Stomach (tissue), 8 donors: ENCODE measurements at regions not wholly inside any gene's neighbourhood (a gene's known extent, or its start where the extent isn't known, plus 50 kb on each side); places are given as distances from the start of the nearest gene placed in this dataset.

Experiments used
- DNase-seq, 2 donors: peaks; one replicate each; pipeline versions ENCODE4 v3.0.0 to v3.0.0-alpha.2; 2013 to 2019
- H3K27ac ChIP-seq, 5 donors: fragments of 200-600 bp in 4 of 5; sonication (generic) in 4 of 5; one replicate each; pipeline ENCODE4 v1.5.1; 2013 to 2019; ENCODE audit warnings: mild to moderate bottlenecking in 1 of 5, moderate library complexity in 1 of 5
- H3K27me3 ChIP-seq, 3 donors: fragments of 200-600 bp; sonication (generic); one replicate each; pipeline ENCODE4 v1.5.1; 2017 to 2019; ENCODE audit warnings: mixed run types in 1 of 3
- H3K36me3 ChIP-seq, 4 donors: fragments of 200-600 bp; sonication (generic); 1 replicate in 3 of 4; 2 replicates in 1 of 4; pipeline ENCODE4 v1.5.1; 2016 to 2019
- H3K4me1 ChIP-seq, 4 donors: fragments of 200-600 bp; sonication (generic); one replicate each; pipeline ENCODE4 v1.5.1; 2016 to 2019
- H3K4me3 ChIP-seq, 4 donors: fragments of 200-600 bp; sonication (generic) in 3 of 4; one replicate each; pipeline ENCODE4 v1.5.1; 2016 to 2019; ENCODE audit warnings: mild to moderate bottlenecking in 1 of 4
- H3K9me3 ChIP-seq, 4 donors: fragments of 200-600 bp; sonication (generic); one replicate each; pipeline ENCODE4 v1.5.1; 2016 to 2019
- CTCF ChIP-seq, 7 experiments: fragments of 450-650 bp in 4 of 7; fragments of 200-600 bp in 3 of 7; sonication (generic) in 3 of 7; IDR thresholded peaks; one replicate each; pipeline ENCODE4 v1.5.1; 2016 to 2019; ENCODE audit warnings: antibody characterized with exemption in 7 of 7, control low read depth in 2 of 7, mild to moderate bottlenecking in 1 of 7
- EP300 ChIP-seq: sonication (generic); formaldehyde crosslinking; IDR thresholded peaks from one replicate; pipeline ENCODE4 v1.6.1; 2017; ENCODE audit warnings: antibody characterized with exemption
- POLR2A ChIP-seq, 4 donors: fragments of 450-650 bp; IDR thresholded peaks; one replicate each; pipeline ENCODE4 v1.6.1; 2016; ENCODE audit warnings: antibody characterized with exemption in 4 of 4, control low read depth in 2 of 4, mild to moderate bottlenecking in 1 of 4, moderate library complexity in 1 of 4
- POLR2AphosphoS5 ChIP-seq, 3 donors: sonication (generic); formaldehyde crosslinking; IDR thresholded peaks; one replicate each; pipeline ENCODE4 v1.6.1; 2016; ENCODE audit warnings: antibody characterized with exemption in 3 of 3
- WGBS, 5 donors: extraction: QIAGEN DNeasy Blood & Tissue Kit in 3 of 5; methylation state at CpG; one replicate each; pipeline versions ENCODE4 v1.1.5 to v1.1.7; 2013 to 2018; 5-methylcytosine and 5-hydroxymethylcytosine counted together
- intact Hi-C: fragments of 100-400 bp; cut with DNase I; formaldehyde crosslinking; loops from one replicate; pipeline ENCODE4 v1.15.1; 2023; ENCODE audit warnings: low total_unique reads
- donor health status: healthy with polysubstance abuse.
- donor health status: Bipolar disorder and iron deficiency.
- donor health status: healthy.

DNA sequence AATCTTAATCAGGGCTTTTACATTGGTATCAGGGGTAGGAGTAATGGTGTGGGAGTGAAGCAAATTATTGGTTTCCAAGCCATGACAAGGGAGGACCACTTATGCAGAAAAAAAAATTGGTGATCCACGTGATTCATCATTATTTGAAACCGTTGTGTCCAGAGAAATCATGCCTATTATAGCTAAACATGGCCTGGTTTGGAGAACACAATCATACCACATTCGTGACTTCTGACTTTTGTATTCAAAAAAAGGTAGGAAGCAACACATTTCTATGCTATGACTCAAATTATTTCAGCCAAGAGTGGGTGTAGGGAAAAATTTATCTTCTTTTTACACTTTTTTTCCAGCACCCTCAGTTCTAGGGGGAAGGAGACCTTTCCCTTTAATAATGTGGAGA lies 924.3 kb upstream of the GBE1 start:
- Histone ChIP-seq H3K27me3 (no peaks in the 10 kb centered on the region), H3K36me3 (no peaks in the 10 kb centered on the region), H3K4me3 (no peak overlapping the region), H3K4me1 (no peaks in the 10 kb centered on the region), H3K27ac (no peak overlapping the region), H3K9me3 (no peaks in the 10 kb centered on the region)
- 46 to 63% (median 56%) methylated on average over 3 of the region's 3 CpGs for WGBS, 5 donors
- TF ChIP-seq CTCF (IDR thresholded peaks at IDR 0.05) (no peak), POLR2AphosphoS5 (IDR thresholded peaks at IDR 0.05) (no peak), EP300 (no peak), POLR2A (IDR thresholded peaks at IDR 0.05) (no peak)
- no peak for DNase-seq
- intact Hi-C loops = no loop called here

- Histone ChIP-seq H3K9me3 (no peaks in the 10 kb centered on the region), H3K27me3 (no peaks in the 10 kb centered on the region), H3K27ac (no peak overlapping the region), H3K36me3 (no peaks in the 10 kb centered on the region), H3K4me3 (no peak overlapping the region), H3K4me1 (no peaks in the 10 kb centered on the region)
- TF ChIP-seq POLR2A (IDR thresholded peaks at IDR 0.05) = no peak
- no peak for TF ChIP-seq EP300
- intact Hi-C loops = no loop called here
- 74 to 93% (median 85%) methylated on average over 1 of the region's 1 CpG for WGBS, 5 donors
- no peak for DNase-seq
Observed at GRCh38 chr3:82676356-82677026, 915.0 kb upstream of the GBE1 start.

DNA sequence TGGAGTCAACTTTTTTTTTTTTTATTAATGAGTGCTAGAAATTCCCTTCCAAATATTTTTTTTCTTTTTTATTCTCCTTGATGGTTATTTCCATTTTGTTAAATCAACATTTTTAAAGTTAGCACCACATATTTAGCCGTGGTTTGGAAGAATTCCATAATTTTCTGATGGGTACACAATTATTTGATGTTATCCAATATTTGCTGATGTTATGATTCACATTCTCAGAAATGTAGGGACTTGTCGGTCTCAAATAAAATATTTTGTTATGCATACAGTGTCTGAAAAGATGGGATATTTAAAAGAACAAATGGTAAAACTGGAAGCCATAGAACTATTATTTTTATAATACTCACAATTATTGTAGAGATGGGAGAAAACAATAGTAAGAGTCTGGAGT lies 911.5 kb upstream of the GBE1 start:
- H3K27ac ChIP-seq = no peak overlapping the region
- TF ChIP-seq EP300 (no peak), CTCF (IDR thresholded peaks at IDR 0.05) (no peak), POLR2A (IDR thresholded peaks at IDR 0.05) (no peak), POLR2AphosphoS5 (IDR thresholded peaks at IDR 0.05) (no peak)
- H3K4me1 ChIP-seq = no peaks in the 10 kb centered on the region
- no peaks in the 10 kb centered on the region for H3K36me3 ChIP-seq
- H3K27me3 ChIP-seq = no peaks in the 10 kb centered on the region
- no peaks in the 10 kb centered on the region for H3K9me3 ChIP-seq
- intact Hi-C loops = no loop called here
- DNase-seq = no peak
- WGBS, 5 donors = 53 to 67% (median 57%) methylated on average over 2 of the region's 2 CpGs
- no peak overlapping the region for H3K4me3 ChIP-seq

DNA sequence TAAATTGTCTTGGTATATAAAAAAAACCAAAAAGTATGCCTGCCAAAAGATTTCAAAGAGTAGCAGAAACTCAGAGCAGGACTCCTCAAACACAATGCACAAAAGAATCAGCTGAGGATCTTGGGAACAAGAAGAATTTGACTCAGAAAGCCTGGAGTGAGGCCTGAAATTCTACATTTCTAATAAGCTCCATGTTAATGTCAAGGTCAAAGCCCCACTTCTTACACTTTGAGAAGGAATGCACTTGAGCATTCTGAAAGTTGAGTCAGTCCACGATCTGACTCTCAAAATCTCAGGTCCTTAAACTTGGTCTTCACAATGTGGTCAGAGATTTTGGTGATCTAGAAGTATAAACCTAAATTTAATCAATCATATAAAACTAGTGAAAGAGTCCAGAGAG lies 910.0 kb upstream of the GBE1 start:
- Histone ChIP-seq H3K4me1 (no peaks in the 10 kb centered on the region), H3K27ac (no peak overlapping the region), H3K4me3 (no peak overlapping the region), H3K9me3 (no peaks in the 10 kb centered on the region), H3K27me3 (no peaks in the 10 kb centered on the region), H3K36me3 (no peaks in the 10 kb centered on the region)
- no peak for DNase-seq
- TF ChIP-seq POLR2AphosphoS5 (IDR thresholded peaks at IDR 0.05) = no peak
- intact Hi-C loops = no loop called here
- WGBS, 5 donors = 53 to 81% (median 64%) methylated on average over 1 of the region's 1 CpG

DNA sequence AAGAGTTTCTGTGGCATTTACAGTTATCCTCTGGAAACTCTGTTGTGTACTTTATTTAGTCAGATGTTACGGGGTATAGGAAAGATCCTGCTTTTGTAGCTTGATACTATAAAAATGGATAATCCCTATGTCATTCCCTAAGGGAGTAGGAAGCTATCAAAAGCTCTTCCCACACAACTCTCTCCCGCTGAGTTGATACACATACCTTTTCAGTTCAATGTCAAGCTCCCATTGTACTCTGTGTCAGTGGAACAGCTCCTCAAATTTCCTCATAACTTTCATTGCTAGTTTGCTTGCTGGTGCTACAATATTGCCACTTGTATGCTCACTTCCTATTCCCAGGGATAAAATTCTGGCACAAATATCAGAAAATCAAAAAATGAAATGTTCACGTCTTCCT lies 893.3 kb upstream of the GBE1 start:
- Histone ChIP-seq H3K27ac (no peak overlapping the region), H3K36me3 (no peaks in the 10 kb centered on the region), H3K4me3 (no peak overlapping the region), H3K9me3 (peaks cover 0 to 12% (median 5%) of the 10 kb centered on the region in 4 donors), H3K4me1 (no peaks in the 10 kb centered on the region), H3K27me3 (no peaks in the 10 kb centered on the region)
- 78 to 86% (median 83%) methylated on average over 3 of the region's 3 CpGs for WGBS, 5 donors
- intact Hi-C loops = no loop called here
- DNase-seq = no peak
- TF ChIP-seq CTCF (IDR thresholded peaks at IDR 0.05) (no peak), POLR2A (IDR thresholded peaks at IDR 0.05) (no peak), POLR2AphosphoS5 (IDR thresholded peaks at IDR 0.05) (no peak), EP300 (no peak)
